HUES6 (cell line): ENCODE measurements at regions not wholly inside any gene's neighbourhood (a gene's known extent, or its start where the extent isn't known, plus 50 kb on each side); places are given as distances from the start of the nearest gene placed in this dataset.

Experiments used
- H3K27ac ChIP-seq: 2 replicates; pipeline ENCODE4 v1.7.0; 2013; ENCODE audit warnings: low read depth, mild to moderate bottlenecking, low read length, inconsistent platforms
- H3K27me3 ChIP-seq: 2 replicates; pipeline ENCODE4 v1.6.1; 2013; ENCODE audit warnings: low read length; ENCODE audit not compliant: control insufficient read depth, insufficient read depth
- H3K36me3 ChIP-seq: 2 replicates; pipeline ENCODE4 v1.6.1; 2013; ENCODE audit warnings: low read length; ENCODE audit not compliant: control insufficient read depth, insufficient read depth
- H3K4me1 ChIP-seq: 2 replicates; pipeline ENCODE4 v1.6.1; 2013; ENCODE audit warnings: low read length; ENCODE audit not compliant: control insufficient read depth, insufficient read depth
- H3K4me3 ChIP-seq: 2 replicates; pipeline ENCODE4 v1.5.1; 2013; ENCODE audit warnings: low read depth, low read length
- H3K9ac ChIP-seq: one replicate; pipeline ENCODE4 v1.6.1; 2013; ENCODE audit warnings: mild to moderate bottlenecking, low read length
- H3K9me3 ChIP-seq: 2 replicates; pipeline ENCODE4 v1.6.1; 2013; ENCODE audit warnings: low read depth, low read length; ENCODE audit not compliant: control insufficient read depth, insufficient read depth

DNA sequence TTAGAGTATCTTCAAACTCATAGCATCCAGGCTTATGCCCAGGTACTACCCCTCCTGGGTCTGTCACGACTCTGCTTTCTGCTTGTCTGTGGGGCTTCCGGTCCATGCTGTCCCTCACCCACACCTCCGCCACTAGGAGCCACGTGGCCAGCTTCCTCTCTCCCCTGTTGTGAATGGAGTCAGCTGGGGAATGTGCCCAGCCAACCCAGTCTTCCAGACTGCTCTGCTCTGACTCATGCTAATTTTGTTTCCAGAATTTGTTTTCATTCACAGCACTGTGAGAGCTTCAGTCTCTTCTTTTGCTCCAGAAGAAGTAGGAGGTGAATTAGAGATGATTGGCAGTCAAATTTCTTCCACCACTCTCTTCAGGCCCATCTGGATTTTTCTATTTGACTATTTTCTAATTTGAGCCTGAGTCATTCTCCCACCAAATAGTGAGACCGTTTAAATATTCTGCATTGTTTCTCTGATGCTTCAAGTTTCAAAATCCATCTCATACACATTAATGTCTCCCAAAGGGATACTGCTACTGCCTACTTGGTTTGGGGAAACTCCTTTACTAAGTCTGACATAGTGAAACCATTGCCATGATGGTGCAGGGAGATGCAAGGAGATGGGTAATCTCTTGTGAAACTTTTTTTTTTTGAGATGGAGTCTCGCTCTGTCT, 424.1 kb upstream of the KIF2A start:
- H3K4me1 ChIP-seq: no peaks in the 10 kb centered on the region
- no peak overlapping the region for H3K9ac ChIP-seq
- no peaks in the 10 kb centered on the region for H3K36me3 ChIP-seq
- no peaks in the 10 kb centered on the region for H3K27me3 ChIP-seq
- H3K27ac ChIP-seq: no peak overlapping the region
- no peaks in the 10 kb centered on the region for H3K9me3 ChIP-seq
- H3K4me3 ChIP-seq: no peak overlapping the region

DNA sequence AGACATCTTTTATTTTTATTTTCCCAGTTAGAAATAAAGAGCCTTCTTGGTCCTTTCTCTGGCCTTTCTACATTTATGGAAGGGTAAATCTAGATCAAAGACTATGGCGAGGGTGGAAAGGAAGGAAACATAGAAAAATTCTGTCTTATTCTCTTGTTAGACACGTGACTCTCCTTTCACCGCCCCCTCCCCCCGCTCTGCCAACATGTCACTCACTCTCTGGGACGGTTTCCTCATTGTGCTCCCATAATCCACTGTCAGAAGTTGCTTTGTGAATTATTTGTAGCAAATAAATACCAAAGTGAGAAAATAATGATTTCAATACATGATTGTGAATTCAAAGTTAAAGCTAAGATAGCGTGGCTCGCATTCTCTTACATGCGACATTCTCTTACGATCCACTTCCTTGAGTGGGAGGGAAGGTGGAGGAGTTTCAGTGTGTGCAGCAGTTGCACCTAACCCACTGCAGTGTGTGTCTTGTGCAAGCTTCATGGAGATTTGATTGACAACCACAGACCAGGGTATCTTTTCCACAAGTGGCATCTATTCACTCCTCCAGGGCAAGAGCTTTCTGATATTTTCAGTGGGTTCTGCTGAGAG, 423.0 kb upstream of the KIF2A start:
- Histone ChIP-seq H3K4me3 (no peak overlapping the region), H3K27me3 (no peaks in the 10 kb centered on the region), H3K27ac (no peak overlapping the region), H3K36me3 (no peaks in the 10 kb centered on the region), H3K4me1 (no peaks in the 10 kb centered on the region), H3K9me3 (no peaks in the 10 kb centered on the region), H3K9ac (no peak overlapping the region)

DNA sequence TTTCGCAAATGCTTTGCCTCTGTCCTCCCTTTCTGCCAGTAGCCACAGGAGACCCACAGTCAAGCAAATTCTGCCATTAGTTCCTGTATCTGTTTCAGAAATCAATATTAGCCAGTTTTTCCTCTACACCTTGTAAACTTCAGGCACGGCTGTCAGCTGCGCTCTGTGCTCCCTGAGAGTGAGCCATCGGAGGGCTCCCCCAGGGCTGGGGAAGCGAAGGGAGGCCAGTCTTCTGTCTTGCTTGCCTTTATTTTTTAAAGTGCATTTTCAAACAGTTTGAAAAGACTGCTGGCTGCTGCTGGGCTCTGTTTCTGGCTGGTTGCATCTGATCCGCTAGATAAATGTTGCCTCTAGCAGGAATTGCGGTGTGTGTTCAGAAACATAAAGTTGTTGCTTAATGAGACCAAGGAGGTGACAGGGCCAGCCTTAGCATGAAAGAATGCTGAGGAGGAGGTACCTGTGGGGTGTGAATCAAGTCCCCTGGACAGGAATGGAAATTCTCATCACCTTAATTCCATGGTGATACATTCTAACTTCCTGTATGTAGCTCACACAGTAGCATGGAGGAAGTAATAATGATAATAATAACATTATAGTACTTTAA, 421.7 kb upstream of the KIF2A start:
- Histone ChIP-seq H3K9me3 (no peaks in the 10 kb centered on the region), H3K36me3 (no peaks in the 10 kb centered on the region), H3K27me3 (no peaks in the 10 kb centered on the region), H3K4me3 (no peak overlapping the region), H3K4me1 (no peaks in the 10 kb centered on the region), H3K9ac (no peak overlapping the region), H3K27ac (no peak overlapping the region)

DNA sequence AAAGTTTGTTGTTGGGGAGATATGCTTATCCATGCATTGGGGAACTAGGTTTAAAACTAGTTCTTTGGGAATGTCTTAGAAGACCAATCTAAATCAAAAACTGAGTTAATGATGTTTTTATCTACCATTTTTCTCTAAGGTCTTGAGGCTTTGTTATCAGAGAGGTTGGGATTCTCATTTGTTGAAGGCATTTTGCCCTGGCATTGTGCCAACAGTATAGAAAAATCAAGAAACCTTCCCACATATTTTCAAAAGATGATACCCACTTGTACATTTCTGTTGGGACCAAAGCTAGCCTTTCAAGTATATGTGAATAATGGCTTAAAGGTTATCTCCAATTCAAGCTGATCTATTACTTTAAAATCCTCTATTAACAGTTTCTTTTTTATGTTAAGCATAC, 419.8 kb upstream of the KIF2A start:
- Histone ChIP-seq H3K9me3 (no peaks in the 10 kb centered on the region), H3K27me3 (no peaks in the 10 kb centered on the region), H3K4me3 (no peak overlapping the region), H3K4me1 (no peaks in the 10 kb centered on the region), H3K36me3 (no peaks in the 10 kb centered on the region), H3K27ac (no peak overlapping the region), H3K9ac (no peak overlapping the region)

DNA sequence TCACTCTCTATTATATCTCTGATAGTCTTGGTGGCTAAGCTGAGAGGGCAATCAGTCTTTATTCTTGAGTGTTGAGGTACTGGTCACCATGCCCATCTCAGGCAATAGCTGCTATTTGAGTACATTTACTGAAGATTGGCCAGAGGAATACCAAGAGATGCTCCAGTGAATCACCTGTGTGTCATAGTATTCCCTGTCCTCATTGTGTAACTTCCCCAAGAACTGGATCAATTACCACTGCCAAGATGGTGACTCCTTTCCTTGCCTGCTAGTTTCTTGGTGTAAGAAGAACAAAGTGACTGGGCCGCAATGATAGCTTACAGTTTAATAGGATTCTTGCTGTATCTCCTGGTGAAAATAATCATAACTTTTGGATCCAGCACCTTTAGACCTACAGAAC, 418.7 kb upstream of the KIF2A start:
- Histone ChIP-seq H3K36me3 (no peaks in the 10 kb centered on the region), H3K9me3 (no peaks in the 10 kb centered on the region), H3K4me1 (no peaks in the 10 kb centered on the region), H3K27ac (no peak overlapping the region), H3K4me3 (no peak overlapping the region), H3K27me3 (no peaks in the 10 kb centered on the region), H3K9ac (no peak overlapping the region)

DNA sequence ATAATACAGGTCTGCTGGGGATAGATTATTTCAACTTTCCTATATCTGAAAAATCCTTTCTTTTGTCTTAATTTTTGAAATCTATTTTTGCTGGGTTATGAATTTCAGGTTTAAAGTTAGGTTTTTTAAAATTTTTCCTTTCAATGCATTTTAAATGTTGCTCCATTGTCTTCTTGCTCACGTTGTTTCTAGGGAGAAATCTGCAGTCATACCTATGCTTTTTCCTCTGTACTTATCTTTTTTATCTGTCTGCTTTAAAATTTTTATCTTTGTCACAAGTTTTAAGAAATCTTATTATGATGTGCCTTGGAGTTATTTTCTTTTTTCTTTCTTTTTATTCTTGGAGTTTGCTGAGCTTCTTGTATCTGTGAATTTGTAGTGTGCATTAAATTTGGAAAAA, 412.0 kb upstream of the KIF2A start:
- H3K4me3 ChIP-seq: no peak overlapping the region
- H3K4me1 ChIP-seq: no peaks in the 10 kb centered on the region
- peaks cover 7% of the 10 kb centered on the region for H3K9me3 ChIP-seq
- H3K27ac ChIP-seq: no peak overlapping the region
- no peaks in the 10 kb centered on the region for H3K36me3 ChIP-seq
- no peak overlapping the region for H3K9ac ChIP-seq
- H3K27me3 ChIP-seq: no peaks in the 10 kb centered on the region

DNA sequence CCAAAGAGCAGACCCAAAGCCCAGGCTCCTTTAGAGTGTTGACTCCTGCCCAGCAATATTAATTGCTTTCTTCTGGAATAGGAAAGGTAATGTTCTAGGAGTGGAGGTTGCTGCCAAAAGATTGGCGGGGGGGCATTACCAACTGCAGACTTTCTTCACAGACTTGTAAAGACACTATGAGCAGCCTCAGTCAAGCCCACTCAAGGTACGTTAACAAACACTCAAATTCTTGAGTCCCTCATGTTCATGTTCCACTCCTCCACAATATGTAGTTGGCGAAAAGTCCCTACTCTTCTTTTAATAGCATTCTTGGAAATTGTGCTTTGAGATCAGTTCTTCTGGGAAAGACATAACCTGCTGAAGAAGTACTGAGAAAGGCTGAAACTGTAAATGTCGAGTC, 409.2 kb upstream of the KIF2A start:
- H3K36me3 ChIP-seq: no peaks in the 10 kb centered on the region
- H3K27me3 ChIP-seq: no peaks in the 10 kb centered on the region
- no peaks in the 10 kb centered on the region for H3K4me1 ChIP-seq
- no peak overlapping the region for H3K27ac ChIP-seq
- peaks cover 7% of the 10 kb centered on the region for H3K9me3 ChIP-seq
- no peak overlapping the region for H3K4me3 ChIP-seq
- no peak overlapping the region for H3K9ac ChIP-seq

DNA sequence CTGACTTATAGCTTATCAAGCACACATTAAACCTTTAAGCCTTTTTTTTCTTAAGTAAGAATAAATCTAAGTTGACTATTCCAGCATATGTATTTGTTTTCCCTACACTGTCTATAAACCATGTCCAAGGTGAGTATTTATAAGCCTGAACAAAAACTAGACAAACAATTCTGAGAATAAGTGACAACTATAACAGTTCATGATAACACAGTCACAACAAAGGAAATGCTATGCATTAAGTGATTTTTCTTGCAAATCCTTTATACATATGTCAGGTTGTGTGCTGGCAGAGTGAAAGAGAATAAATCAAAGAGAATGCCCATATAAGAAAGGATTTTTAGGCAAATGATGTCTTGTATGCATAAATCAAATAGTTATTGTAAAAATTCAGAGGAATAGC, 408.8 kb upstream of the KIF2A start:
- Histone ChIP-seq H3K4me1 (no peaks in the 10 kb centered on the region), H3K27me3 (no peaks in the 10 kb centered on the region), H3K36me3 (no peaks in the 10 kb centered on the region), H3K9ac (no peak overlapping the region), H3K4me3 (no peak overlapping the region), H3K9me3 (peaks cover 7% of the 10 kb centered on the region), H3K27ac (no peak overlapping the region)

DNA sequence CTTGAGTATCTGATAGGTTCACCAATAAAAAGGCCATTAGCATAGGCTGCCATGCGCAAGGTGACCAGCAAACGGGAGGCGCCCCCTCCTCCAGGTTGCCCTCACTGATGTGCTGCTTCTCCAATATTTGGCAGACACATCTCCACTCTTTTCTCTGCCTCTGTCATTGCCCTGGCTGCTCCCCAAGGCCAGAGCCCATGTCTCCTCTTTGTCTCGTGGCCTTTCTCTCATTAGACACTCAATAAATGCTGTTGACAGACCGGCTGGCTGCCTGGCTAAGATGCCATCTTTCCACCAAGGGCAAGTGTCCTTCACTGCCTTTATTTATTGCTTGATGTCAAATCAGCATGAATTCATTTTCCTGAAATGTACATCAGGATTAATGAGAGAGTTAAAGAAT, 404.0 kb upstream of the KIF2A start:
- Histone ChIP-seq H3K4me1 (no peaks in the 10 kb centered on the region), H3K9ac (no peak overlapping the region), H3K4me3 (no peak overlapping the region), H3K27me3 (no peaks in the 10 kb centered on the region), H3K9me3 (no peaks in the 10 kb centered on the region), H3K36me3 (no peaks in the 10 kb centered on the region), H3K27ac (no peak overlapping the region)

DNA sequence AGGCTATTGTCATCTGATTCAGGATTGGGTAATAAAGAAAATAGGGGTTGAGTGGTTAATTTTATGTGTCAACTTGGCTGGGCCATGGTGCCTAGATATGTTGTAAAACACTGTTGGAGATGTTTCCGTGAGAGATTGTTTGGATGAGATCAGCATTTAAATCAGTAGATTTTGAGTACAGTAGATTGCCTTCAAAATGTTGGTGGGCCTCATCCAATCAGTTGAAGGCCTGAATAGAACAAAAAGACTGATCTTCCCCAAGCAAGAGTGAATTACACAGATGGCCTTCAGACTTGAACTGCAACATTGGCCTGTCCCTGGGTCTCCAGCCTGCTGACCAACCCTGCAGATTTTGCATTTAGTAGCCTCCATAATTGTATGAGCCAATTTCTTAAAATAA, 401.3 kb upstream of the KIF2A start:
- Histone ChIP-seq H3K27ac (no peak overlapping the region), H3K36me3 (no peaks in the 10 kb centered on the region), H3K4me1 (no peaks in the 10 kb centered on the region), H3K9ac (no peak overlapping the region), H3K9me3 (no peaks in the 10 kb centered on the region), H3K4me3 (no peak overlapping the region), H3K27me3 (no peaks in the 10 kb centered on the region)

DNA sequence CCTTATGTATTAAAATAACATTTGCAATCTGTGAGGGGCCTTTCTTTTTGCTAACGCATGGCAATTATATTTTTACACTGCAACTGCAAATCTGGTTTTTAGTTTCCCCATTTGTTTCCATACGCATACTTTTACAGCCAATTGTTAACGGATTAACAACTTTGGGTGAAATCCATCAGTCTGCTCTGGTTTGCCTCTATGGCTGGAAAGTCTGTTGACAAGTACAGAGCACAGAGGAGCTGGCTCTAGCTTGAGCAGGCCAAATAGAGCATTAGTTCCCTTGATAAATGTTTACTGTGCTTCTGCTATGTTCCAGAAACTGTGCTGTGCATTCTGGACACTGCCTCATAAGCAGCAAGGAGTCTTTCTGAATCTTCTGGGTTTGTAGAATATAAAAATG, 400.4 kb upstream of the KIF2A start:
- Histone ChIP-seq H3K27me3 (no peaks in the 10 kb centered on the region), H3K4me1 (no peaks in the 10 kb centered on the region), H3K4me3 (no peak overlapping the region), H3K9me3 (no peaks in the 10 kb centered on the region), H3K9ac (no peak overlapping the region), H3K36me3 (no peaks in the 10 kb centered on the region), H3K27ac (no peak overlapping the region)
